ENCODE measurements at regions not wholly inside any gene's neighbourhood (a gene's known extent, or its start where the extent isn't known, plus 50 kb on each side); places are given as distances from the start of the nearest gene placed in this dataset.

DNA sequence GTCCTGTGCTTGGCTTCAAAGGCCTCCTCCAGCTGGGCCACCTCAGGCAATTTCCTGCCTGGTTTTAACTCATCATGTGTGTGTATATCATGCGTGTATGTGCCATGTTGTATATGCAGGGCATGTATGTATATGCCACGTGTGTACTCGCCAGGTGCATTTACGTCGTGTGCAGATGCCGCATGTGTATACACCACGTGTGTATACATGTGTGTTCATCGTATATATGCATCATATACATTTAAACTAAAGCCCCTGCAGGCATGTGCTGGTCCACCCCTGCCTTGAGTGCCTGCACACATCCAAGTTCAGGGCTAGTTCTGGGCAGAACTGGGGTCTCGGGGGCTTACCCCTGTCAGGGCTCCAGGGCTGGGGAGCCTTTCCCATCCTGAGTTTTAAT lies 54.0 kb upstream of the SMOC2 start:
- Histone ChIP-seq H3K4me1 (replicated peaks in 1 of 4; ENCODE audit: control insufficient read depth in 3 of 4, insufficient read depth in 4 of 4, low read length in 3 of 4) (peaks cover 0 to 6% (median 1%) of the 10 kb centered on the region in 4 experiments; a peak in 2 of 7 replicates), H3K56ac (replicated peaks; ENCODE audit: insufficient read length, low read depth, low read length) (no peak overlapping the region), H2AFZ (ENCODE audit: low read length) (no peak overlapping the region), H3K23ac (ENCODE audit: insufficient read length) (no peak overlapping the region), H3K23me2 (ENCODE audit: low read depth, low read length) (no peaks in the 10 kb centered on the region; the same call in 1 of the 2 replicates), H3K79me2 (ENCODE audit: control insufficient read depth in 1 of 2, insufficient read depth in 2 of 2, low read length in 2 of 2) (no peaks in the 10 kb centered on the region), H2BK12ac (ENCODE audit: low read depth, low read length) (no peak overlapping the region), H3K9me3 (ENCODE audit: insufficient read depth in 2 of 2, low read depth in 1 of 2, low read length in 1 of 2) (peaks cover 8% of the 10 kb centered on the region in 2 experiments), H3K27me3 (replicated peaks in 1 of 4; ENCODE audit: control insufficient read depth in 3 of 4, extremely low read depth in 1 of 4, insufficient read depth in 3 of 4, low read length in 3 of 4) (no peaks in the 10 kb centered on the region), H3K18ac (ENCODE audit: extremely low read depth, low read length) (no peak overlapping the region), H2BK15ac (ENCODE audit: low read length) (no peak overlapping the region), H2BK20ac (ENCODE audit: low read length) (no peak overlapping the region), H3K9ac (replicated peaks in 1 of 4; ENCODE audit: extremely low read depth in 1 of 4, low read depth in 3 of 4, low read length in 3 of 4) (no peak overlapping the region), H4K5ac (ENCODE audit: insufficient read length, low read depth, low read length) (no peak overlapping the region), H3K79me1 (ENCODE audit: low read depth, low read length) (no peaks in the 10 kb centered on the region), H4K91ac (replicated peaks; ENCODE audit: insufficient read length, low read length) (no peak overlapping the region), H3K4me2 (ENCODE audit: insufficient read depth in 1 of 2, low read depth in 2 of 2, low read length in 2 of 2) (no peak overlapping the region), H3K4me3 (ENCODE audit: extremely low read depth in 1 of 4, insufficient read depth in 2 of 4, low read depth in 3 of 4, low read length in 4 of 4) (no peak overlapping the region), H4K20me1 (replicated peaks in 1 of 2; ENCODE audit: control insufficient read depth in 1 of 2, insufficient read depth in 2 of 2, low read length in 2 of 2) (peaks cover 0 to 7% of the 10 kb centered on the region in 2 experiments), H3K36me3 (ENCODE audit: control insufficient read depth in 2 of 4, insufficient read depth in 4 of 4, low read length in 3 of 4) (no peaks in the 10 kb centered on the region; a peak in 1 of 8 replicates), H3K14ac (ENCODE audit: insufficient read length) (no peak overlapping the region), H2AK5ac (ENCODE audit: low read depth, low read length) (no peak overlapping the region), H4K8ac (ENCODE audit: extremely low read depth, insufficient read depth, low read length) (no peak overlapping the region), H3K27ac (ENCODE audit: low read depth, low read length) (no peak overlapping the region), H2BK5ac (ENCODE audit: low read depth, low read length) (no peak overlapping the region), H2BK120ac (replicated peaks; ENCODE audit: low read depth, low read length) (no peak overlapping the region), H3K4ac (replicated peaks; ENCODE audit: insufficient read length, low read depth, low read length) (no peak overlapping the region)
- POLR2A ChIA-PET (ENCODE audit: partially characterized antibody): no interaction called here
- CTCF ChIA-PET (ENCODE audit: partially characterized antibody): no interaction called here
- no peak for TF ChIP-seq TAF7 (optimal IDR thresholded peaks at IDR 0.05; ENCODE audit: borderline replicate concordance, low read depth, low read length)
- no peak for TF ChIP-seq POU5F1 (IDR thresholded peaks at IDR 0.05; ENCODE audit: low read depth, low read length)
- no peak for TF ChIP-seq JUND (IDR thresholded peaks at IDR 0.05; ENCODE audit: low read length)
- no peak for TF ChIP-seq NRF1 (IDR thresholded peaks at IDR 0.05; ENCODE audit: low read depth, low read length)
- TF ChIP-seq, protein P1, sequence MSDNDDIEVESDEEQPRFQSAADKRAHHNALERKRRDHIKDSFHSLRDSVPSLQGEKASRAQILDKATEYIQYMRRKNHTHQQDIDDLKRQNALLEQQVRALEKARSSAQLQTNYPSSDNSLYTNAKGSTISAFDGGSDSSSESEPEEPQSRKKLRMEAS (IDR thresholded peaks at IDR 0.05): no peak
- no peak for TF ChIP-seq YY1 (IDR thresholded peaks at IDR 0.05; ENCODE audit: low read depth, low read length)
- TF ChIP-seq RXRA (IDR thresholded peaks at IDR 0.05; ENCODE audit: insufficient read depth, low read depth, low read length): no peak
- no peak for TF ChIP-seq SRF (IDR thresholded peaks at IDR 0.05; ENCODE audit: low read depth, low read length)
- TF ChIP-seq ZNF274 (IDR thresholded peaks at IDR 0.05; ENCODE audit: borderline replicate concordance, extremely low read depth, low read length): no peak
- DNase-seq (ENCODE audit: low read depth in 1 of 2, low spot score in 2 of 2) (no peak), FAIRE-seq (no peak)
- 93% methylated on average over 9 of the region's 9 CpGs; no CpG with 5 or more reads in 1 of the 2 experiments for WGBS, 2 experiments (ENCODE audit: extremely low coverage in 1 of 2, insufficient coverage in 1 of 2, insufficient read length in 1 of 2, insufficient replicate concordance in 2 of 2, low coverage in 1 of 2, low lambda C conversion rate in 2 of 2, missing lambda C conversion rate in 1 of 2)
